ENCODE measurements at regions not wholly inside any gene's neighbourhood (a gene's known extent, or its start where the extent isn't known, plus 50 kb on each side); places are given as distances from the start of the nearest gene placed in this dataset.

DNA sequence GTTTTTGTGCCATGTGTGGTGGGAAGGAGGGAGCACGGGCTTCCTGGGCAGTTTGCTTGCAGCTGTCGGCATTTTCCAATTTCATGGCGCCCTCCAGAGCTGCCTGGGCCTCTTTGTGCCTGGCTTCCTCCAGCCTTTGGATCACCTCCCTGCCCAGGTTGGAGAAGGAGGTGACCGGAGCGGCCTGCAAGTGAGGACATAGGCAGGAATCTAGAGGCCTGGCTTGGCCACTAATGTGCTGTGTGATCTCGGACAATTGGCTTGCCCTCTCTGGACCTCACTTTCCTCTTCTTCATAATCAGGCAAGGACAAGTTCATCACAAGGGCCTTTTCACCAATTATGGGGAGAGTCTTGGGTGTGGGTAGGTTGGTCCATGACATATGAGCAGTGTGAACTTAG lies 245.1 kb downstream of the MATN1 start:
- no peak for DNase-seq (ENCODE audit: low spot score)

DNA sequence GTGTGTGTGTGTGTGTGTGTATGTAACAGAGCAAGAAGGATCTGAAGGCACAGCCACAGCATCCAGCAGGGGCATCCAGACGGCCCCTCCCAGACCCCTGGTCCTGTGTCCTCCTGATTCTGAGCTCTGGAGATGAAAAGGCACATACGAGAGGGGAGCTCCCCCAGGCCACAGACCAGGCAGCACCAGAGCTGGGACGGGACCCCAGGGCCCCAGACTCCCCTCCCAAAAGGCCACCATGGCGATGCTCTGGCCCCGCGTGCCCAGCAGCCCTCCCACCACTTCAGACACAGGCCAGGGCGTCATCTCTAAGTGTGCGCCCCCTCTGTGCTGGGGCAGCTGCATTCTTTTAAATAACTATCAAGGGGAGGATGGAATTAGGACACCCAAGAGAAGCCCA lies 245.8 kb downstream of the MATN1 start:
- ChIA-PET CTCF (no interaction called here), POLR2A (ENCODE audit: low non-redundant PET) (no interaction called here)
- H3K27ac ChIP-seq, result no peak overlapping the region
- DNase-seq (ENCODE audit: low spot score), result no peak
- TF ChIP-seq, protein P1, sequence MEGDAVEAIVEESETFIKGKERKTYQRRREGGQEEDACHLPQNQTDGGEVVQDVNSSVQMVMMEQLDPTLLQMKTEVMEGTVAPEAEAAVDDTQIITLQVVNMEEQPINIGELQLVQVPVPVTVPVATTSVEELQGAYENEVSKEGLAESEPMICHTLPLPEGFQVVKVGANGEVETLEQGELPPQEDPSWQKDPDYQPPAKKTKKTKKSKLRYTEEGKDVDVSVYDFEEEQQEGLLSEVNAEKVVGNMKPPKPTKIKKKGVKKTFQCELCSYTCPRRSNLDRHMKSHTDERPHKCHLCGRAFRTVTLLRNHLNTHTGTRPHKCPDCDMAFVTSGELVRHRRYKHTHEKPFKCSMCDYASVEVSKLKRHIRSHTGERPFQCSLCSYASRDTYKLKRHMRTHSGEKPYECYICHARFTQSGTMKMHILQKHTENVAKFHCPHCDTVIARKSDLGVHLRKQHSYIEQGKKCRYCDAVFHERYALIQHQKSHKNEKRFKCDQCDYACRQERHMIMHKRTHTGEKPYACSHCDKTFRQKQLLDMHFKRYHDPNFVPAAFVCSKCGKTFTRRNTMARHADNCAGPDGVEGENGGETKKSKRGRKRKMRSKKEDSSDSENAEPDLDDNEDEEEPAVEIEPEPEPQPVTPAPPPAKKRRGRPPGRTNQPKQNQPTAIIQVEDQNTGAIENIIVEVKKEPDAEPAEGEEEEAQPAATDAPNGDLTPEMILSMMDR (conservative IDR thresholded peaks at IDR 0.05; ENCODE audit: low read depth), result no peak

More for the DNA sequence above, 245.1 kb downstream of the MATN1 start:
- TF ChIP-seq, protein P1 (conservative IDR thresholded peaks at IDR 0.05; ENCODE audit: low read depth), result no peak
- ChIA-PET POLR2A (ENCODE audit: low non-redundant PET) (no interaction called here), CTCF (no interaction called here)
- no peak overlapping the region for H3K27ac ChIP-seq

GRCh38 chr1:30476911-30477459 lies 246.4 kb downstream of the MATN1 start:
- no peak for DNase-seq (ENCODE audit: low spot score)
- CTCF ChIA-PET, result no interaction called here
- POLR2A ChIA-PET (ENCODE audit: low non-redundant PET), result no interaction called here
- TF ChIP-seq, protein P1 (conservative IDR thresholded peaks at IDR 0.05; ENCODE audit: low read depth), result no peak
- no peak overlapping the region for H3K27ac ChIP-seq

DNA sequence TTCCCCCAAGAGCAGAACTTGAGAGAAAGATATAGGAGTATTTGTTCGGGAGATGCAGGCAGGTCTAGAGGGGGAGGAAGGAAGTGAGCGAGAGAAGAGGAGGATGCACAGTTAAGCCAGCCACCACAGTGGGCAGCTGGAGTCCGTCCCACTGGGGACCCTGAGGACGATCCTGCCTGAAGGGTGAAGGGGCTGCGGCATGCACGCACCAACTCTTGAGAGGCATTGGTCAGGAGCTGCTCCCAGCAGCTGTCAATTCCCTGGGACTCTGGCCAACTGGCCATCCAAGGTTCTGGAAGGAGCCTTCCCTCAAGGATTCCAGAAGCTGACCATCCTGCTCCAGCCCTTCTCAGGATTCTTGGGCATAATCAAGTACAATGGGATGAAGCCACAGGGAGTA lies 246.9 kb downstream of the MATN1 start:
- CTCF ChIA-PET, result interaction anchor here (0.5 kb wide), 1 partner anchor 132 kb away, joined by 3 read pairs; no protein-coding TSS in a partner anchor
- no peak for DNase-seq (ENCODE audit: low spot score)
- POLR2A ChIA-PET (ENCODE audit: low non-redundant PET), result no interaction called here
- TF ChIP-seq, protein P1 (conservative IDR thresholded peaks at IDR 0.05; ENCODE audit: low read depth), result no peak
- H3K27ac ChIP-seq, result no peak overlapping the region

DNA sequence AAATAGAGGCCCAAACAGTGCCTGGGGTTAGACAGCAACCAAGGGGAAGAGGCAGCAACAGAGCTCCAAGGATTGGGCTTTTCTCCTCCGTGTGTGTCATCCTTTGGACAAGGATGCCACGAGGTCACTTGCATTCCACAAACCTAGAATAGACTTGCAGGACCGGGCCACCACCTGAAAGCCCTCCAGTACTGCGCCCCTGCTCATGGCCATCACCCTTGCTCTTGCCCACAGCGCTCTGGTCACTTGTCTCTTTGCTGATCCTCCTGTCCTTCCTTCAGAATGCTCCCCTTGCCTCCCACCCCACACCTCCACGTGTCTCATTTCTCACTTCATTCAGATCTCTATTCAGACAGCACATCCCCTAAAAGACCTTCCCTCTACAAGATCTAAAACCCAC lies 247.4 kb downstream of the MATN1 start:
- CTCF ChIA-PET, result interaction anchor here (0.5 kb wide), 2 partner anchors 133 to 939 kb away, joined by 3 read pairs; no protein-coding TSS in a partner anchor
- no peak for DNase-seq (ENCODE audit: low spot score)
- no peak overlapping the region for H3K27ac ChIP-seq
- POLR2A ChIA-PET (ENCODE audit: low non-redundant PET), result no interaction called here
- TF ChIP-seq, protein P1 (conservative IDR thresholded peaks at IDR 0.05; ENCODE audit: low read depth), result no peak

- no peak overlapping the region for H3K27ac ChIP-seq
- ChIA-PET CTCF (no interaction called here), POLR2A (ENCODE audit: low non-redundant PET) (no interaction called here)
- no peak for DNase-seq (ENCODE audit: low spot score)
- TF ChIP-seq, protein P1 (conservative IDR thresholded peaks at IDR 0.05; ENCODE audit: low read depth), result no peak
Measured at GRCh38 chr1:30475201-30475600, 248.2 kb downstream of the MATN1 start.

Measured in RWPE1 (cell line).